CD4-positive, alpha-beta T cell treated with Interferon alpha-2 for 1 hour (primary cell): ENCODE measurements at regions not wholly inside any gene's neighbourhood (a gene's known extent, or its start where the extent isn't known, plus 50 kb on each side); places are given as distances from the start of the nearest gene placed in this dataset.

ENCODE experiments used
- DNase-seq, 2 donors: peaks; one replicate each; pipeline ENCODE4 v3.0.0-alpha.2; 2020 to 2022

- no peak for DNase-seq
These were observed 181.9 kb downstream of the AKR1D1 start for GRCh38 chr7:138258197-138258559.

GRCh38 chr7:138259675-138260074, 183.4 kb downstream of the AKR1D1 start:
- no peak for DNase-seq

DNA sequence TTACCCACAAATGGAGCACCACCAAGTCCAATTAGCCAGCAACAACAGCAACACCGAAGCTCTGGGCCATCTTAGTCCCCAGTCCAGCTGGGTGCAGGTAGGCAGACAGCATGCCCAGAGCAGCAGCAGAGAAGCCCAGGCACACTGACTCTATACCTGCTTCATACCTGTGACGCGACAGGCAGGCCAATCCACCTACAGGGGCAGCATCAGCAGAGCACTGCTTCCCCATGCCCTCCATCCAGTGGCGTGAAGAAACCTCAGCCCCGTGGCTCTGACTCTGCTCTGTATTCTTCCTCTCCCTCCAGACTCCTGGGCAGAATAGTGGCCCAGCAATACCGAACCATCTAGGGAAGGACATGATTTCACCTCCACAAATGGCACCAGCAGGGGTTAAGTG, 191.7 kb downstream of the AKR1D1 start:
- no peak for DNase-seq

DNA sequence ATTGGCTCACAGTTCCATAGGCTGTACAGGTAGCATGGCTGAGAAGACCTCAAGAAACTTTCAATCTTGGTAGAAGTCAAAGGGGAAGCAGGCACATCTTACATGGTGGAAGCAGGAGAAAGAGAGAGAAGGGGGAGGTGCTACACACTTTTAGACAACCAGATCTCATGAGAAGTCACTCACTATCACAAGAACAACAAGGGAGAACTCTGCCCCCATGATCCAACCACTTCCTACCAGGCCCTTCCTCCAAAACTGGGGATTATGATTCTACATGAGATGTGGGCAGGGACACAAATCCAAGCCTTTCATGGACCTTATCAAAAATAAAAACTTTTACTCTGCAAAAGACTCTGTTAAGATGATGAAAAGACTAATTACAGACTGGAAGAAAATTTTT, 183.2 kb upstream of the TRIM24 start:
- no peak for DNase-seq

DNA sequence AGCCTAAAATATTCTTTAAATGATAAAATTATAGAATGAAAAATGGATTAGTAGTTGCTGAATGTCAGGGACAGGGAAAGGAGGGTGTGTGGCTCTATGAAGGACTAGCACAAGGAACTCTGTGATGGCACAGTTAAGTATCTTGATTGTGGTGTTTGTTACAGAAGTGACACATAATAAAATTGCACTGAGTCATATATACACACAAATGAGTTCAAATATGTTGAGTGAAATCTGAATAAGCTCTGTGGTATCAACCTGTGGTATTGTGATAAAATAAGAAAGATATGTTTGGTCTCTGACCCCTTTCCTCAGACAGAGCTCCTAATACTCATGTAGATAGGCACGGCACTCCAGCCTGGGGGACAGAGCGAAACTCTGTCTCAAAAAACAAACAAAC, 181.5 kb upstream of the TRIM24 start:
- DNase-seq: no peak

GRCh38 chr7:138282997-138283396, 177.1 kb upstream of the TRIM24 start:
- no peak for DNase-seq

DNA sequence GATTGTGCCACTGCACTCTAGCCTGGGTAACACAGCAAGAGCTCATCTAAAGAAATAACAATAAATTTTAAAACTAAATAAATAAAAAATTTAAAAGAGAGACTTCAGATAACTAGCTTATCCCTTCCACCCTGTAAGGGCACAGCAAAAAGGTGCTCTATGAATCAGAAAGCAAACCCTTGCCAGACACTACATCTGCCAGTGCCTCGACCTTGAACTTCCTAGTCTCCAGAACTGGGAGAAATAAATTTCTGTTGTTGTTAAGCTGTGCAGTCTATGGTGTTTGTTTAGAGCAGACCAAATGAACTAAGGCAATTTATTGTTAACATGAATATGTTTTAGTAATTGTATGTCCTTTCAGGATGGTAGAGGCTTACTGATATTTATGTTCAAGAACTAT, 174.9 kb upstream of the TRIM24 start:
- DNase-seq: no peak

GRCh38 chr7:138286846-138287245, 173.2 kb upstream of the TRIM24 start:
- DNase-seq: no peak

GRCh38 chr7:138287549-138287948, 172.5 kb upstream of the TRIM24 start:
- no peak for DNase-seq

DNA sequence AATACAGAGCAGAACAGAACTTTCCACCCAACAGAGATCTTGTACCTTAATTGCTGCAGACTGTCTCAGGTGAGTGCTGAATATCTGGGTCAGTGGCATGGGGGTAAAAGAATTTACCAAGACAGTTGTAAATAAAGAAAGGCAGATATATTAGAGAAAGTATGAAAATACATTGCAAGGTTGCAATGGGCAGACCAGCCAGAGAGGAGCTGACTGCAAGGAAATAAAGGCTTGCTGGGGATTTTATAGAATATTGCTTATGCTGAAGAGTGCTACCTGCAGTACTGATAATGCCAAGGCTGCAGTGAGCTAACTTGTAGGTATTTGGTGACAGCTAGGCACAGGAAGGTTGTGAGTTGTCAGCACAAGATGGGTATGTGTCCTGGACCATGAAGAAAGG, 171.0 kb upstream of the TRIM24 start:
- no peak for DNase-seq

- no peak for DNase-seq
These were observed 170.2 kb upstream of the TRIM24 start for GRCh38 chr7:138289864-138290263.

GRCh38 chr7:138292951-138293350, 167.1 kb upstream of the TRIM24 start:
- DNase-seq: no peak

DNA sequence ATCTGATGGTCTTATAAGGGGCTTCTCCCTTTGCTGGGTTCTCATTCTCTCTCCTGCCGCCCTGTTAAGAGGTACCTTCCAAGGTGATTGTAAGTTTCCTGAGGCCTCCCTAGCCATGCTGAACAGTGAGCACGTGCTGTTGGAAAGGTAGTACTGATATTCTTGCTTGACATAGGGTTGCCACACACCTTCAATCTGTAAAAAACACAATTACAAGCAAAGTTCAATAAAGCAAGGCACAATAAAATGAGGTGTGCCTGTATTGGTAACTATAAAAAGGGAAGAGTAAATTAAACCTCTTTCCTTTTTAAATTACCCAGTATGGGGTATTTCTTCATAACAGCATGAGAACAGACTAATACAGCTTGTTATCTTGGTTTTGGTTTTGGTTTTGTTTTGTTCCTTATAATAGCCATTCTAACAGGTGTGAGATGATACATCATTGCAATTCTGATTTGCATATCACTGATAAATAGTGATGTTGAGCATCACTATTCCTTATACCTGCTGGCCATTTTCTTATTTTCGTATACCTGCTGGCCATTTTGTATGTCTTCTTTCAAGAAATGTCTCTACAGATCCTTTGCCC, 164.9 kb upstream of the TRIM24 start:
- DNase-seq: no peak

DNA sequence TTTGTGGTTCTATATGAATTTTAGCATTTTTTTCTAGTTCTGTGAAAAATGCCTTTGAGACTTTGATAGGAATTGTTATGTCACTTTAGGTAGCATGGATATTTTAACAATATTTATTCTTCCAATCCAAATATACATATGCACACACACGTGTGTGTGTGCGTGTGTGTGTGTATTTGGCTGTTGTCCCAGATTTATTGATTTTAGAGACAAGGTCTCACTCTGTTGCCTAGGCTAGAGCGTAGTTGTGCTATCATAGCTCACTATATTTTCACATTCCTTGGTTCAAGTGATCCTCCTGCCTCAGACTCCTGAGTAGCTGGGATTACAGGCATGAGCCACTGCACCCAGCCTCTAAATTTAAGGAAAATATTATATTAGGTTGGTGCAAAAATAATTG, 162.5 kb upstream of the TRIM24 start:
- no peak for DNase-seq

GRCh38 chr7:138299066-138299465, 161.0 kb upstream of the TRIM24 start:
- DNase-seq: no peak

DNA sequence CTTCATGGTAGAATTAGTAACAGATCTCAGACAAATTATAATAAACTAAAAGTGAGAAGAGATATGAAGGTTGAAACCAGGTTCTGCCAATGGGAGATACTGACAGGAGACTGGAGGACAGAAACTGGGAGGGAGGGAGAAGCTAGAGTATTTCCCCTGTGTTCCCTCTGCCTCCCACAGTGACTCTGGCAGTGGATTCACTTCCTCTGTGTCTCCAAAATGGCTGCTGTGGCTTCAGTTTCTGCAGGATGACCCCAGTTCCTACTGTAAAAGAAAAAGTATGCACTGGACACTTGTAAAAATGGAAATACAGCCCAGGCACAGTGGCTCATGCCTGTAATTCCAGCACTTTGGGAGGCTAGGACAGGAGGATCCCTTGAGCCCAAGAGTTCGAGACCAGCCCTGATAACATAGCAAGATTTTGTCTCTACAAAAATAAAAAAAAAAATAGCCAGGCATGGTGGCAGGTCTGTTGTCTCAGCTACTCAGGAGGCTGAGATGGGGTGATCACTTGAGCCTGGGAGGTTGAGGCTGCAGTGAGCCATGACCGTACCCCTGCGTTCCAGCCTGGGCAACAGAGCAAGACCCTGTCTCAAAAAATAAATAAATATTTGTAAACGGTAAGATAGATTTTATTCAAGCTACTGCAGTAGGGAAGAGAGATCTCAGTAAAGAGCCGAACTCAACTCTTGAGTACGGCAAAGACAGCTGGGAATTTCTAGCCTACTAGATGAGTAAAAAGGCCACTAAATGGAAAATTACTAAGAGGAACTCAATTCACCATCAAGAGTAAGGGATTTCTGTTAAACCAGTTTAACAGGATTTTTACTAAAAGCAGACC, 156.6 kb upstream of the TRIM24 start:
- no peak for DNase-seq

DNA sequence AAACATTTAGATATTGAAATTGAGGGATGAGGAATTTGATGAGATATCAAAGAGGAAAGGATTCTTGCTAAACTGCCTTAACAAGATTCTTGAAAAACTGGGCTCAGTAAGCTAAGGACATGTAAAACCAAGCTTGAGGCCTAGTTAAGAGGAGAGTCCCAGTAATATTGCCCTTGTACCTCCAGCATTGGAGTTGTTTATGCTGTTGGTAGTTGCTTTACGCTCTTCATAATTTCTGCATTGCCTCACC, 156.1 kb upstream of the TRIM24 start:
- no peak for DNase-seq

- no peak for DNase-seq
These were observed 152.4 kb upstream of the TRIM24 start for GRCh38 chr7:138307633-138308032.

DNA sequence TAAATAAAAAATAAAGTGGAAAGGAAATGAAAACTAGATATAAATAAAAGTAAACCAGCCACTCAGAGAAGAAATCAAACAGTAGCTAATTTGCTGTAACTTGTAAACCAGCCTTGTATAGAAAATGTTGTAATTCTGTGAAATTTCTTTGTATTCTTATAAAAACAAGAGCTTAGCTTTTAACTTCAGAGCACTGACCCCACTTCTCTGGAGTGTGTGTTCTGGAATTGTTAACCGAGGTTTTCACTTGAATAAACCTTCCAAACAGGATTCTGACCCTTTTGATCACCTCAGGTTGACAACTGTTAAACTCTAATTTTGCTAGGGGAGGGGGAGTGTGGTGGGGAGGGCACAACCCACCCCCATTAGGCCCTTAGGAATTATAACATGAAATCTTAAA, 151.9 kb upstream of the TRIM24 start:
- DNase-seq: no peak

DNA sequence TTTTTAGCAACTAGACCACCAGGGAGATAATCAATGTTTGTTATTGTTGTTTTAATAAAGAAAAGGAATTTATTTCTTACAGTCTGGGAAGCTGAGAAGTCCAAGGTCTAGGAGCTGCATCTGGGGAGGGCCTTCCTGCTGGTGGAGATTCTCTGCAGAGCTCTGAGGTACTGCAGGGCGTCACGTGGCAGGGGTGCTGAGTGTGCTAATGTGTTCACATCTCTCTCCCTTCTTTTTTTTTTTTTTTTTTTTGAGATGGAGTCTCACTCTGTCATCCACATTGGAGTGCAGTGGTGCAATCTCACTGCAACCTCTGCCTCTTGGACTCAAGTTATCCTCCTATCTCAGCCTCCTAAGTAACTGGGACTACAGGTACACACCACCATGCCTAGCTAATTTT, 150.9 kb upstream of the TRIM24 start:
- no peak for DNase-seq

GRCh38 chr7:138313829-138314178, 146.3 kb upstream of the TRIM24 start:
- DNase-seq: no peak

DNA sequence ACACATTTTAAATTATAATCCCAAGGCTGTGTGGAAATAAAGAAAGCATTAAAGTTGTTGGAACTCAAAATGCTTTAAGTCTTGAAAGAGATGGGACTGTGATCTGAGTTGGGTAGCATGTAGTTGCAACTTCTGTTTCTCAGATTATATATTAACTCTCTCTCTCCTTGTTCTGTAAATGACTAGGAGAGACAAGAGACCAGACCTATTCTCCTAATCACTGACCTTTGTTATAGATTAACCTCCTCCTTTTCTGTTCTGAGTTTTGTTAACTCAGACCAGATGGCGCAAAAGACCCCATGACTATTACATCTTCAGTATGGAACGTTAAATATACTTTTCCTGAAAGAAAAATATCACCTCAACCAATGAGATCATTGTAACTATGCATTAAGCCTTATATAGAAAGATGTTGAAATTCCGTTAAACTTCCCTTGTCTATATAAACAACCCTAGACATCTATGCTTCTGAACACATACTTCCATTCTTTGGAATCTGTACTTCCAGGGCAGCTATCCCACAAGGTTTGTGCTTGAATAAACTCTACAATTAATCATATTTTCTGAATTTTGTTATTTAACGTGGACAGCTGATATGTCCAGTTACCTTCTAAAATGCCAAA, 143.5 kb upstream of the TRIM24 start:
- no peak for DNase-seq

GRCh38 chr7:138317044-138317596, 142.9 kb upstream of the TRIM24 start:
- no peak for DNase-seq

DNA sequence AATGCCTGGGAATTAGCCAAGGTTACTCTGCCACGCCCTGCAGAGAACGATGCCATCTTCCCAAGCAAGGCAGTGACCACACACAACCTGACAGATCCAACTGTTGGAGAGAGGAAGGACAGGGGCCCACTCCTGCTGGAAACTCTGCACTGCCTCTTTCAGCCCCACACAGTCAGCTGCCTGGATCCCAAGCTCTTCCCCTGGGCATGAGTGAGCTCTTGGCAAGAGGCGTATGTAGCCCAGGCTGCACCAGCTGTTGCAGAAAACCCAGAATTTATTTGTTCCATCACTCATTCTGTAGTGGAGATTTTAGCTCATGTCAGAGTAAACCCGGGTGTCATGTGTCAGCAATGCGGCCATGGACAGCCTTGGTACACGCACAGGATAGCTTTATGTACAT, 135.1 kb upstream of the TRIM24 start:
- no peak for DNase-seq

GRCh38 chr7:138325434-138325833, 134.6 kb upstream of the TRIM24 start:
- no peak for DNase-seq
